Kidney epithelial cell (primary cell): ENCODE measurements at regions not wholly inside any gene's neighbourhood (a gene's known extent, or its start where the extent isn't known, plus 50 kb on each side); places are given as distances from the start of the nearest gene placed in this dataset.

Experiments
- DNase-seq: peaks from one replicate; pipeline ENCODE4 v3.0.0-alpha.2; 2010; ENCODE audit warnings: low read depth
- H3K27me3 ChIP-seq: 2 replicates; pipeline ENCODE4 v1.6.0; 2011; ENCODE audit warnings: low read length; ENCODE audit not compliant: control insufficient read depth, insufficient read depth
- H3K36me3 ChIP-seq: 2 replicates; pipeline ENCODE4 v1.5.1; 2011; ENCODE audit warnings: low read length; ENCODE audit not compliant: control insufficient read depth, insufficient read depth
- H3K4me3 ChIP-seq: 2 replicates; pipeline ENCODE4 v1.5.1; 2011; ENCODE audit warnings: low read depth, mild to moderate bottlenecking, control low read depth, low read length
- CTCF ChIP-seq: IDR thresholded peaks from 2 replicates; pipeline ENCODE4 v1.5.1; 2011; ENCODE audit warnings: mild to moderate bottlenecking, moderate library complexity, low read length, control low read depth, inconsistent platforms; ENCODE audit not compliant: insufficient read depth, poor library complexity, severe bottlenecking

GRCh38 chr1:56401191-56401590 lies 178.2 kb downstream of the PLPP3 start:
- H3K36me3 ChIP-seq = no peaks in the 10 kb centered on the region
- no peak for TF ChIP-seq CTCF
- no peak overlapping the region for H3K4me3 ChIP-seq
- H3K27me3 ChIP-seq = no peaks in the 10 kb centered on the region
- DNase-seq = no peak

GRCh38 chr1:56400526-56400925 lies 178.8 kb downstream of the PLPP3 start:
- no peak for TF ChIP-seq CTCF
- Histone ChIP-seq H3K27me3 (no peaks in the 10 kb centered on the region), H3K4me3 (no peak overlapping the region), H3K36me3 (no peaks in the 10 kb centered on the region)
- DNase-seq = no peak

- H3K36me3 ChIP-seq = no peaks in the 10 kb centered on the region
- no peak for DNase-seq
- no peak for TF ChIP-seq CTCF
- H3K4me3 ChIP-seq = no peak overlapping the region
- H3K27me3 ChIP-seq = no peaks in the 10 kb centered on the region
Measured at GRCh38 chr1:56399795-56400194, 179.6 kb downstream of the PLPP3 start.

GRCh38 chr1:56399326-56399725 lies 180.0 kb downstream of the PLPP3 start:
- DNase-seq = no peak
- TF ChIP-seq CTCF = no peak
- Histone ChIP-seq H3K4me3 (no peak overlapping the region), H3K36me3 (no peaks in the 10 kb centered on the region), H3K27me3 (no peaks in the 10 kb centered on the region)

GRCh38 chr1:56397811-56398231 lies 181.5 kb downstream of the PLPP3 start:
- no peak for TF ChIP-seq CTCF
- H3K36me3 ChIP-seq = no peaks in the 10 kb centered on the region
- no peak overlapping the region for H3K4me3 ChIP-seq
- no peaks in the 10 kb centered on the region for H3K27me3 ChIP-seq
- DNase-seq = no peak

GRCh38 chr1:56397409-56397808 lies 182.0 kb downstream of the PLPP3 start:
- Histone ChIP-seq H3K4me3 (no peak overlapping the region), H3K36me3 (no peaks in the 10 kb centered on the region), H3K27me3 (no peaks in the 10 kb centered on the region)
- no peak for TF ChIP-seq CTCF
- DNase-seq = no peak
